H1 (cell line): ENCODE measurements at regions not wholly inside any gene's neighbourhood (a gene's known extent, or its start where the extent isn't known, plus 50 kb on each side); places are given as distances from the start of the nearest gene placed in this dataset.

Source experiments
- CTCF ChIP-seq, 3 experiments: IDR thresholded peaks; 1 replicate in 2 of 3; 2 replicates in 1 of 3; pipeline versions ENCODE4 v1.5.1 to v1.6.1; 2011; ENCODE audit warnings: low read length in 3 of 3, mild to moderate bottlenecking in 3 of 3, inconsistent platforms in 2 of 3, low read depth in 1 of 3, moderate library complexity in 1 of 3; ENCODE audit not compliant: insufficient read depth in 1 of 3; ENCODE audit errors: control extremely low read depth in 1 of 3
- TCF12 ChIP-seq: IDR thresholded peaks from 2 replicates; pipeline ENCODE4 v1.6.1; 2011; ENCODE audit warnings: low read depth, mild to moderate bottlenecking, low read length

- TF ChIP-seq CTCF (IDR thresholded peaks at IDR 0.05; ENCODE audit: control extremely low read depth in 1 of 3, insufficient read depth in 1 of 3, low read depth in 1 of 3, low read length in 3 of 3): no peak
- no peak for TF ChIP-seq TCF12
Observed at GRCh38 chr11:64498136-64498535, 57.6 kb upstream of the SLC22A11 start (continued).
